ENCODE measurements at regions not wholly inside any gene's neighbourhood (a gene's known extent, or its start where the extent isn't known, plus 50 kb on each side); places are given as distances from the start of the nearest gene placed in this dataset.

DNA sequence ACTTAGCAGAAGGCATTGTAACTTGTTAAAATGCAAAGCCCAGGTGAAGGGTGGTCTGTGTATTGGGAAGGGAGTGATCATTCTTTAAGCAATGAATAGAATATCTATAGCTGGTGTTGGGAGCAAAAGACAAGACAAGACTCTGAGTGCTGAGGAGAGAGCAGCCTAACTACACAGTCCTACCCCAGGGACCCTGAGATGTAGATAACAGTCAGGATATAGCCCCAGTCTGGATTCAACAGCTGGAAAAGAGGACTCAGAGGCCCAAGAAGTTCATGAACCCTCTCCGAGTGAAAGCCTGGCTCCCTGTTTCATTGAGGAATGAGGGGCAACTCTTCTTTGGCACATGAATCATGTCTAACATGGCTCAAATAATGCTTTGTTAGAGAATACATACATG is 310.7 kb upstream of the SLC14A2 start:
- no peak for DNase-seq

DNA sequence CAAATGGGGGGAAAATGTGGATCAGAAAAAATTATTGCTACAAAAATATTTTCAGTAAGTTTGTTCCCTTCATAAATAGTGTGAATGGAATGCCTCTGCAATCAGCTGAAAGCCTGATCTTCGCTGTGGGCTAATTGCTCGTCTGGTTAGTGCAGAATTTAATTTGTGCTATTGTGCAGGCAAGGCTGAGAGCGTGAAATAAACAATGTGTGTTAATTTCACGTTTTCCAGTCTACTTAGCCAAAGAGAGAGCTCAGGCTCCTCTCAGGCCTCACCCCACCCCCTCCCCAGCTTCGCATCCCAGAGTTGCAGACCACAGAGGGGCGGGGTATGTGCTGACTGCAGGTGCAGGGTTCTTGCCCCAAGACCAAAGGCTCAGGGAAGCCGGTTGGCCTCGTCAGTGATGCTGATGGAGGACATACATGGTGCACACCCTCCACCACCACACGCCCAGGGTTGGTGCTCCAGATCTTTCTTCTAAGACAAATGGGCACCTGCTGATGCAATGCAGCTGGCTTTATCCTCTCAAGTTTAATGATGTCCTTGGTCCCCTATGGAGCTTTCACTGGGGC is 302.6 kb upstream of the SLC14A2 start:
- no peak for DNase-seq

DNA sequence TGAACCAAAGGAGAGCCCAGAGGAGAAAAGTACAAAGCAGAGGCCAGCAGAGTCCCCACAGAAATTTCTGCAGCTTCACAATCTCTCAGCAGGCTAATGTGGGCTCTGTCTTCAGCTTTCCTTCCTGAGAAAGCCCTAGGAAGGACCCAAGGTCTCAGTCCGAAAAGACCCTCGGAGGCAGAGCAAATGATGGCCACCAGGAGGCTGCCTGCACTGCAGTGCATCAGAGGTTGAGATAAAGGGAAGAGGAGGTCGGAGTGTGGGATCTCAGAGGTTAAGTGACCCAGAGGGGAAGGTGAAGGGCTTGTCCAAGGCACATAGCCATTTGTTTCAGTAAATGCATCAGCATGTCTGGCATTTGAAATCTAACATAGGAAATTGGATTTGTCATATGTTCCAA is 299.1 kb upstream of the SLC14A2 start:
- DNase-seq, result no peak

DNA sequence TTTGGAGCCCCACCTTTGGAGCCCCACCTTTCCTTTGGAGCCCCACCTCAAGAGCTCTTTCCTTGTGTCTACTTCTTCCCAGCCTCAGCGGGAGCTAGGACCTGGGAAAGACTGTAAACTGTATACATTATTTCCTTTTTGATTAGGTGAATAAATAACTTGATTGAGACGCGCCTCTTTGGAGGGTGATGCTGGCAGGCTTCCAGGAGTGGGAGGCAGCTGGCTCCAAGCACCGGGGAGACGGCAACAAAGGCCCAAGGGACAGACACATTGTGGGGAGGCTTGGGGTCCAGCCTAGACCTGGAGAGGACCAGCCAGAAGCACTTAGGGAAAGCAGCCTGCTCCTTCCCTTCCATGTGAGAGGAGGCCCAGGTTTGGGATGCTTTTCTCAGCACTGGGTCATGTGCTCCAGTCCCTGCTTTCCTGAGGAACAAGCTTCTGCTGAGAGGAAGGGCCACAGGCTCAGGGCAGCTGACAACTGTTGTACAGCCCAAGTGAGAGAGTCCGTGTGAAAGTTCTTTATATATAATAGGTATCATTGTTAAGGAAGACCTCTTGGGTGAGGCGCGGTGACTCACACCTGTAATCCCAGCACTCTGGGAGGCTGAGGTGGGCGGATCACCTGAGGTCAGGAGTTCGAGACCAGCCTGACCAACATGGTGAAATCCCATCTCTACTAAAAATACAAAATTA is 297.2 kb upstream of the SLC14A2 start:
- DNase-seq, result no peak

DNA sequence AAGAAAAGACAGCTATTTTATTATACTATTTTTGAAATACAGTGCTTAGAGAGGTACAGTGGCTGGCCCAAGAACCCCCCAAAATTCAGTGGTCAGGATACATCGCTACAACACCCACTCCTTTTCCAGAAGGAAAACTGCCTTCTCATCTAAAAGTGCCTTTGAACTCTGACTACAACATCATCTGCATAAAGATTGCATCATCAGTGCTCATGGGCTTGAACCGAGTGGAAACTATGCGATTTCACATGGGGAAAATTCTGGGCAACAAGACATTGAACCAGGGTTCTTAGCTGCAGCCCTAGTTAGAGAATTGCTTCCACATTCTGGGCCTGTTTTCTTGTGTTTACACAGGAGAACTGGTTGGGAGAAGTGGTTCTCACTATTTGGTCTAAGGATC is 294.6 kb upstream of the SLC14A2 start:
- no peak for DNase-seq

DNA sequence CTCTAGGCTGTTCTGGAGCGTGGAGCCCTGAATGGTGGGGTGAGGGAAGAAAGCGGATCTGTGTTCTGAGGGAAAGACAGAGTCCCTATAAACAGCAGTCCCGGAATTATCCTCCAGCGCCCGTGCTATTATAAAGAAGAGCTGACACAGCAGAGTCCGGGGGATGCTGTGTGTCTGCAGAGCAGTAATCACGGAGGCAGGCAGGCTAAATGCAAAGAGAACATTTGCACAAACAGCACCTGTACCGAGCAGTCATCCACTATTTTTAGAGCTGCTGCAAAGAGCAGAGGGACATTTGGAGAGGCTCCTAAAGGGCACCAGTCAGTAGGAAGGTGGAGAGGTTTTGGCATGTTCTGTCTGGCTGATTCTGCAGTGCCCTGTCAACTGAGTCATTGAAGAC is 293.8 kb upstream of the SLC14A2 start:
- peak in 14 of 56 donors; percentile 3 to 45 (median 23) for DNase-seq

DNA sequence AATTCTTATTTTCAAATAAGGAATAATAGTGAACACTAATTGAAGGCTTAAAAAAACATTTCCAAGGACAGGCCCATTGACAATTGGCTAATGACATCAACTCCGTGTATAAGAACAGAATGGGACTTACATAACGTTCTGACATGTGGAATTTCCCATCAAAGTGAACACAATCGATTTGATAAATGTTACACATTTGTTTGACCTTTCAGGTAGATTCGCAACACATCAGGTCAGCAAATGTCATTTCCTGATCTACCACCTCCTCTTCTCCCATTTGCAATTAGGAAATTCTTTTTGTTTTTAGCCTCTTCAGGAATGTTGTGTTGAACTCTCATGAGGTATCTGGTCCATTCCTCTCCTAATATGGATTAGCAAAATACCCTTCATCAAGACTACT is 292.9 kb upstream of the SLC14A2 start:
- no peak for DNase-seq

DNA sequence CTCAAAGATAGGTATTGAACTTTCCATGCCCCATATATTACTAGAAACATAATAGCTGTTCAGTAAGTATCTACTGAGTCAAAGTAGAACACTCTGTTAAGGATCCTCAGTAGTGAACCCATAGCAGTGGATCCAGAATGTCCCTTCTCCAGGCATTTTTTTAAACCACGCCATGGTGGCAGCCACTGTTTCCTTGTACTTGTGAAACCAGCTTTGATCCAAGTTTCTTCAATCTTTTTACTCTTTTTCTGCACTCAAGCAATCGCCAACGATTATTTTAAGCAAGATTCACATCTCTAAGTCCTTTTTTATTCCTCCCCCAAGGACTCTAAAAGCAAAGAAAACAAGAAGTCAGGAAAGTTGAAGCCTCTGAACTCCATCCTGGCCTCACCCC is 291.2 kb upstream of the SLC14A2 start:
- no peak for DNase-seq

DNA sequence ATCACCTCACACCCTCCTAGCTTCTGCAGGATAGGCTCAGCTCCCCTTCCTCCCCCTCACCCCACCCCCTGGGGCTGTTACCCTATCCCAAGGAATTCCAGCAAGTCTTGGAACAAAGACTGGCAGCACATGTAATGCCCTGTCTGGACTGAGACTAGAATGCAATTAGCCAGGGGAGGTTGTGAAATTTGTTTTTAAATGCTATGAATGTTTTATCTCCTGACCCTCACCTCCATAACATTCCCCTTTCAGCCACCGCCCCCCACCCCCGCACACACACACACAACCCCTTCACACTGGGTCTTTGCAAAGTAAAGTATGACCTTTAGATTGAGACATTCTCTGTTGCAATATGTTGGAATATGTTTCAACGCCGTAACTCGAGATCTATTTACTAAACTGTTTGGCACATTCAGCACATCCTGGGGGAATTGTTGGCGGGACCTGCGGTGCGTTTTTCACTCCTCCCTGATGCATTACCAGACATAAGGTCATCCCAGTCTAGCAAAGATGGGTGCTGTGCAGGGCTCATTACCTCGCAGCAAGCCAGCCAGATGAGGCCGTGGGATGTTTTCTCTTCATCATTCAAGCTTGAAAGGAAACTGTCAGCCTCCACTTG is 290.7 kb upstream of the SLC14A2 start:
- no peak for DNase-seq

DNA sequence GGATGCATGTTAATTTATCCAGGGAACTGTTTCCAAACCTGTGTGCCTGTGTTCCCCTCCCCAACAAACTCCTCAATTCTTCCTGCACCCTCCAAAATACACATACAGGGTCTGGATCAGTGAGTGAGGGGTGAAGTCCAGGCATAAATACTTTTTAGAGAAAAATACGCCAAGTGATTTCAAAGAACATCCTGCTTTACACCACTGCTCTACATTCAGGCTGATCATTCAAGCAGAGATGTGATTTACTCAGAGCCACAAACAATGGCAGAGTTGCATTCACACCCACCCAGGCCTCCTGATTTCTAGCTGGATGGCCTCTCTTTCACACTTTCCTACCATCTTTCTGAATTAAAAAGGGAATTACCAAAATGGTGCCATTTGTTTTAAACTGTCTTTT is 289.5 kb upstream of the SLC14A2 start:
- DNase-seq, result no peak

DNA sequence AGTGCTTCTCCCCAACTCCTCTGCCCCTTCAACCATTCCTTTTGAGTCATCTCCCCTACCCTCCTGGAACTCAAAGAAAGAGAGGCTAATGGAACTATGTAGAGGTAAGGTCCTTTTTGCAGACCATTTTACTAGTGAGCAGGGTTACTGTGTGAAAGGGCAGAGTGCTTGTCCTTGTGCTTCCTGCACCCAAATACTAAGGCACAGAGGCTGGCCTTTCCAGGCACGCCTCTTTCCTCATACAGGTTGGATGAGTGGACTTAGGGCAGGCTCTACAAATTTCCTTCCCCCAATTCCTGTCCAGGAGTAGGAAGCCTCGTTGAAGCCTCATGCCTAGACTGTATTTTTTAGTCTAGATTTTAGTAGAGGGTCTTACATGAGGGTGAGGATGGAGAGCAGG is 288.8 kb upstream of the SLC14A2 start:
- no peak for DNase-seq

DNA sequence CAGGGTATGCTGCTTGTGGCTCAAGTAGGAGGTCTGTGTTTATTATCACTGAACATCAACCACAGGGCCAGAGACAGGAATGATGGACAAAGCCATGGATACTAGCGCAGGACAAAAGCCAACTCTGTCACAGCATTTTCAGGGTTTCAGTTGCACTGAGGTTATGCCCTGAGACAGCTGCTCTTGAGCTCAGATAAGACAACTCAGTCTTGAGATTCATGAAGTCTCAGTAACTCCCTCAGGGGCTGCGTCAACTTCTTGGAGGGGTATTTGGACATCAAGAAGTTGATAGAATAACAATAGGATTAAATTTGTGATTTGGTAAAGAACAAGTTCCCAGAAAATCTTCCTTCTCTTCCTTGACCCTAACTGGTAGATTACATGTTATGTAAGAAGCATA is 287.0 kb upstream of the SLC14A2 start:
- DNase-seq, result no peak

DNA sequence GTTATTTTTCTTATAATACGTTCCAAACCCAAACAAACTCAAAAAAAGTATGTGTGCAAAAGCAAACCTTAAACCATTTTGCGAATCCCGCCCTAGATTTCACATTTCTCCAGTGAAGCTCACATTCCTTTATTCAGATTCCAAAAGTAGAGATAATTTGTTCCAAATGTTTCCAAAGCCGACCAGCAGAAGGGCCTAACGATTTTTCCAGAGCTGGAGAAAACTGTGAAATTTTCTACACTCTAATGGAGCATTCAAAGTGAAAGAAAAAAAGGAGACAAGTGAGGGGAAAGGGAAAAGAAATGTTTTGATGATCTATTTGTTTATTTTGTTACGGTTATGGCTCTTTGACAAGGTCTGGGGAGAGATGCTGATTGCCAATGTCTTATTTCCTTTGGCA is 286.5 kb upstream of the SLC14A2 start:
- DNase-seq, result no peak

DNA sequence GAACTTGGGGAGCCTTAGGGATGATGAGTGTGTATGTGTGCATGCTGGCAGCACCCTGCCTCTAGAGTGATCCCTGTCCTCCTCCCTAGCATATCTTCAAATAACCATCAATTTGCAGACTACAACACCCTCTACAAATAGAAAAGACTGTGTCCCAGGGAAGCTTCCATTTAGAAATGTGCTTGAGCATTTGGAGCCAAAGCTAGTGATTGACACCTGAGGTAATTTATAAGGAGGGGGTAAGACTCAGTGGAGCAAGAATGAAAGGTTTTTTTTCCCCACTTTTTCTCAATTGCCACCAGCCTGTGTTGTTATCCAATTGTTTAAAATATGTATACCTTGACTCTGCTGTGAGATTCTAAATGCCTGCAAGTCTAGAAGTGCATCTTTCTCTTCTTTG is 286.0 kb upstream of the SLC14A2 start:
- DNase-seq, result no peak

DNA sequence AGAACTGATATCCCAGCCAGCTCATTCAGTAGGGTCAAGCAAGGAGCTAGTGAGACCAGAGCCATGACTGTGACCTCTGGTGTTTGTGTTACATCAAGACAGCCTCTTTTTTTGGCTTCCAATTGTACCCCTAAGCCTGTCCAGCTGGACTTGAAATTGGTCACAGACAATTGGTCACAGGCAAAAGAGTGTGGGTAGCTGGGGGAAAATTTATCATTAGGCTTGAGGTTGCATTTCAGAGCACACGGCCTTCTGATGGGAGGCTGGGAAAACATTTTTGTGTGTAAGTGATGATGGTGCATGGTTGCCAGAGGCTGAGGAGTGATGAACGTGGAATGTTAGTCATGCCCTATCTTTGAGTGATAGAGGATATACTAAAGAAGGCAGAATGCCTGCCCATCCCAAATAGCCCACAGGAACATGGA is 285.1 kb upstream of the SLC14A2 start:
- no peak for DNase-seq

DNA sequence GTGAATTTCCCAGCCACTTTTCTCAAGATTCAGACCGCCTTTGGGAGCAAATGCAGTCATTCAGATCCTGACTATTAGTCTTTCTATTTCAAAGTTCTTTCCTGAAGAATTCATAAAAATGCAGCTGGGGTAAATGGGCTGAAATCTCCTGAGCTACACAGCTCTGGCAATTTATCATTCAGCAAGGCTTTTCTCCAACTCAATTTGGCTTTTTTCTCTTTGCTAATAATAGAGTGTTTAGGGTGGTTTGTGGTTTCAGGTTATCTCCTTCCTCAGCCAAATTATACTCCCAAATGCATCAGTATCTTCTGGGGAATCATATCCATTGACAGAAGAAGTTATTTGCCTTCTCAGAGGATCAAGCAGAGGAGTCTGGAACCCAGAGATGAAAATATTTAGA is 282.4 kb upstream of the SLC14A2 start:
- no peak for DNase-seq

DNA sequence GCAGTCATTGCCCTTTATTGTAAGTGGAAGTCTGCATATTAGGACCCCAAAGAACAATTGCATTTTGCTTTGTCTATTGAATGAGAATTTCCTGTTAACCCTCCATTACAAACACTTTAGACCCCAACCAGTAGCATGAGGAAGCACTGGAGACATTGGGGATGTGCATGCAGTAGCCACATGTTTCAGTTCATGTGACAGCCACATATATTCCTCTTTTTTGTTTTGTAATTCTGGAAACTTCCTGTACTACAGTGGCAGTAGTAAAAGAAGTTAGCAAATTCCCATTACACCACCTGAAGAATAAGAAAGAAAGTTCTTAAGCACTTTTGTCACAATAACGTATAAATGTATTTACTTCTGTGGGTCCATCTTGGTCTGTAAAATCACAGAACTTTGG is 281.1 kb upstream of the SLC14A2 start:
- DNase-seq, result no peak

DNA sequence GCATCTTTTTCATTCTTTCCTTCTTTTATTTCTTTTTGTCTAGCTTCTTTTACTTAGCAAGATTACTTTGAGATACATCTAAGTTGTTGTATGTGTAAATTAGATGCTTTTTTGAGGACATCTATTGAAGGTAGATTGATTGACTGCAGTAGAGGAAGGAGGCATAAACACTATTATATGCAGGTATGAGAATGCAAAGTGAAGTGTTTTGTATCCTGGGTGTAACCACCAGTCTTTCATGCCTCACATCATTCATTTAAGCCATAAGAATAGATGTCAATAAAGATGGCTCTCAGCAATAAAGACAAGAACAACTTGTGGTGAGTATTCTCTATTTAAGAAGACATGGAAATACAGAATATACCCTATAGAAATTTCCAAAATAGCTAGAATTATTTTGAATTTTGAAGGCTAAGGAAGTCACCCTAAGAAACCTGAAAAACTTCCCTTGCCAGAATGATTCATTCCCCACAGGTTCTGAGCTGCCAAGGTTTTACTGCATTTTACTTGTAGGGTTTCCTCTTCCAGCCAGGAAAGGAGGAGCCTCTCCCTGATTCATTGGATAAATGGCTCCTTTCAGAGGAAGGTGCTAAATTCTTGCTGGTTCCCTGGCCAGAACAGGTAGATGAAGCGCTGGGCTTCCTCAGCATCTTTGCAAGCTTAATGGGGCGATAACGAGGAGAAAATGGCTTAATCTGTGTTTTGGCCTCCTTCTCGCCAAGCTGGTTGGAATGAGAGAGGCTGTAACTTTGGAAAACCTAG is 279.8 kb upstream of the SLC14A2 start:
- DNase-seq, result no peak

DNA sequence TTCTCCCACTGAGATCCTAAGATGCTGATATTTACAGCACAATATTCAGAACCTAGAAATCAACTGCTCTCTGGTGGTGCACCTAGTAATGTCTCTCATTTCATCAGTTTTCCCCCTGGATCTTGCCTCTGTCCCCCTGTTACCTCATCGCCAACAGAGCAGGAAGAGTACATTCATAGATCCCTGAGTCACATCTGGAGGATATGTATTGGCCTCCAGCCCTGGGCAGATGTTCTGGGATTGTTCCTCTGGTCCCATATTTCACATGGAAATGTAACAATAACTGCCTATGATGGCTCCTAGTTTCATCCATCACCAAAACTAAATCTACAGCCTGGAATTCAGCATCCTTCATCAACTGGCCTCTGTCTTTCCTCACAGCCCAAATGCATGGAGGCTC is 278.8 kb upstream of the SLC14A2 start:
- DNase-seq, result no peak

DNA sequence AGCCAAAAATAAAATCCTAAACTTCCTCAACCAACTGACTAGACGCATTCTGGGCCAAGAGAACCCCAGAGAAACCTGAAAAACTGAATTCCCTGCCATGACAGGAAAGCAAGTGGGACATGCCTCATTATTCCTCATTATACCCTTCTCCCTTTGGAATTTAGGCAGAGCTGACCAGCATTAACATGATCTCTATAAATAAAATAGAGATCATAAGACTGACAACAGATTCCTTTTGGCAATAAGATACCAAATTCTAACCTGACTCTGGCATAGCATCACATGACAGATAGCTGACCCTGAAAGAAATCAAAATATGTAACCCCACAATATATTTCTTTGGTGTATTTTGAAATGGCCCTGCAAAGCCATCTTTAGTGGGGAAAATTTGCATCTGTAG is 277.8 kb upstream of the SLC14A2 start:
- DNase-seq, result no peak

DNA sequence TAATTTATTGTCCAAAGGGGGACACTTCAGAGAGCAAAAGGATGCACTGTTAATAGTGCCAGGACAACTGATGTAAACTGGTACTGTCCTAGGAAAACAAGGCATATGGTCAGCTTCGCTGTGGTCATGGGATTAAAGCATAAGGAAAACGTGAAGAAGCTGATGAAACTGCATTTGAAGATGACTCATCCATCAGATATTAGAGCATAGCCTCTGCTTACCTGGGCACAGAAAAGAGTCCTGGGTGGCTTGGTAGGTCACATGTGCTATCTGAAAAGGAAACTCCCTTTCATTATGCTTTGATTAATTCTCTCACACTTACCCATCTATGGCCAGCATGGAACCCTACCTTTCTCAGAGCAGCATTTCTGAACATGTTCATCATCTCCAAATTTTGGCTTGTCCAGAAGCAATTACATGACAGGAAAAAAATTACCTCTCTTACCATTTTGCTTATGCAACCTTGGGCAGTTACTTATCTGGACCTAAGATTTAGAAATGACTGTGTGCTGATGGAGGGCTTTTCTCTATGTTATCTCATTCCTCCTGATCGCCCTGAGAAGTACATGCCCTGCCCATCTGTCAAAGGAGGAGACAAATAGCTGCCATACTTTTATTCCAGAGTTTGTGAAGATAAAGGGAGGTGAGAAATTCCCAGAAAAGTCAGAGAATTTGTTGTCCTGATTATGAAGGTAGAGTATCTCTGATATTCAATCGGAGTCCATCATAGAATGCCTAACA is 275.3 kb upstream of the SLC14A2 start:
- DNase-seq, result no peak

DNA sequence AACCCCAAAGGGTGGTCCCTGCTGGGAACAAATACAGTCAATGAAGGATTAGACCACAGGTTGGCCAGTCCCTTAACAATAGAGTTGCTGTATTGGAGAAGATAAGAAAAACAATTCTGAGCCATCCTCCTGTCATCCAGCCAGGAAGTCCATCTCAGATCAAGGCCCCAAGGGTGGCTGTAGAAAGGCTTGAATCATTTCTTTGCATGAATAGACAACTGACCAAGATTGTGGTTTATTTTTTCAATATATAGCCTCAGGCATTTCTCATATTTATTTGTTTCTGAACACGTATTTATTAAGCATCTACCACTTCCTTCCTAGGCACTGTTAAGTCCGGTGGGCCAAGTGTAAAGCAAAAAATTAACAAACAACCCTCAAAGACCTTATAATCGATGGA is 274.4 kb upstream of the SLC14A2 start:
- no peak for DNase-seq
